ENCODE measurements at regions not wholly inside any gene's neighbourhood (a gene's known extent, or its start where the extent isn't known, plus 50 kb on each side); places are given as distances from the start of the nearest gene placed in this dataset.

DNA sequence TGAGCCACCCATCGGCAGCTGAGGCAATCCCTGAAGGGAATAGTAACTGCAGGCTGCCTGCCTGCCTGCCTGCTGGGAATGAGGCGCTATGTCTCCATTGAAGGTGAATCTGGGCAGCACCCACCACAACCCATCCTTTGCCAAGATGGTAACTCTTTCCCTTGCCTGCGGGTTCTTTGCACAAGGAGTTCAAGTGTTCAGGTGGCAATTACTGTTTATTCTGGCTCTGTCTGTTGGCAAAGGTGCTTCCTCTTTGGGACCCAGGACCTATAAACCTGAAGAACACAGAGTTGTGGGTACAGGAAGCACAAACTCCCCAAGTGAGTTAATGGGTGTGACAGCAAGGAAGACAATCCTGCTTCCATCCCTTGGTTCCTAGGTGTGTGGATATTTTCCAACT lies 448.1 kb upstream of the ZNF507 start:
- DNase-seq, result no peak

DNA sequence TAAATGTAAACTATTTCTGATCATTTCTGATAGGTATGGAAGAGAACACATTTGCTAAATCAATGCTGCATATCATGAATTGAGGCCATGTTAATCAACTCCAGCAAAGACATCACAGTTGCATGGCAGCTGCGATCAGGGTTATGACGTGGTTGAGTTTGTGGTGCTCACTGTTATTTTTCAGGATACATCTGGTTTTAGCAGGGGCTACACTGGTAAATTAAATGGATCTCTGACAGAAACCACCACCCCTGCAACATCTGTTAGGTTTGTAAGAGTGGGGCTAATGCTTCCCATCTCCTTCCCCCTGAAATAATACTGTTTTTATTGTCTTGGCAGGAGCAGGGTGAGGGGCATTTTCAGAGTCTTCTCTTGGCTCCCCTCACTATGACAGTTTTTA lies 444.4 kb upstream of the ZNF507 start:
- no peak for DNase-seq

DNA sequence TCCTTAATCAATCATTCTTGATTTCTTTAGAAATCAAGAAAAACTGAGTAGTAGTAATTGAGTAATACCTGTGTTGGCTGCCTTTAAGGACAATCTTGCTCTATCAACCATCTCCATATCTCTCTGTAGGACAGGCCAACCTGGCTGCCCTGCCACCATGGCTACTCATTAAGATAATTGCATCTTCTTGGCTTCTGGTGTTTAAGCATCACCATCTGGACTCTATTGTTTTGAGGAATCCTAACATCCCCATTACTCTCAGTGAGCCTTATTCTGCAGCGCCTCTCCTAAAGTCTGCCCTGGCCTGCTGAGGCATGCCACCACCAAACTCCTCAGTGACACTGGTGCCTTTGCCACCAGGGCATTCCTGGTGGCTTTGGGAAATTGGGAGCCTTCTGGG lies 442.6 kb upstream of the ZNF507 start:
- no peak for DNase-seq

DNA sequence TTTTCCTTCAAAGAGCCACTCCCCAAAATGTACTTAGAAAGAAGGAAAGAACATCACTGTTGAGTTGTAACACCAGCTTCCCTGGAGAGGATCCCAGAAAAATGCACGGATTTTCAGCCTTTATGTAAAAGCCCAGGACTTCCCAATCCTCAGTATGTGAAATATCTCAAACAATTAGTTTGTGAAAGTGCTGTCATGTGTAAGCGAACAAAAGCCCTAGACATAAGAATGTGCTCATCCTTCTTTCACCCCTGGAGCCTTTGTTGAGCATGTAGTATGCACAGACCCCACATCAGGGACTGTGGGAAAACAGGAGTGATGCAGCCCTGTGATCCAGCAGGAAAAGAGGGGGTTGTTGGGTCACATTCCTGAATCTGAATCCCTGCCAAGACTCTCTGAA lies 441.4 kb upstream of the ZNF507 start:
- no peak for DNase-seq

DNA sequence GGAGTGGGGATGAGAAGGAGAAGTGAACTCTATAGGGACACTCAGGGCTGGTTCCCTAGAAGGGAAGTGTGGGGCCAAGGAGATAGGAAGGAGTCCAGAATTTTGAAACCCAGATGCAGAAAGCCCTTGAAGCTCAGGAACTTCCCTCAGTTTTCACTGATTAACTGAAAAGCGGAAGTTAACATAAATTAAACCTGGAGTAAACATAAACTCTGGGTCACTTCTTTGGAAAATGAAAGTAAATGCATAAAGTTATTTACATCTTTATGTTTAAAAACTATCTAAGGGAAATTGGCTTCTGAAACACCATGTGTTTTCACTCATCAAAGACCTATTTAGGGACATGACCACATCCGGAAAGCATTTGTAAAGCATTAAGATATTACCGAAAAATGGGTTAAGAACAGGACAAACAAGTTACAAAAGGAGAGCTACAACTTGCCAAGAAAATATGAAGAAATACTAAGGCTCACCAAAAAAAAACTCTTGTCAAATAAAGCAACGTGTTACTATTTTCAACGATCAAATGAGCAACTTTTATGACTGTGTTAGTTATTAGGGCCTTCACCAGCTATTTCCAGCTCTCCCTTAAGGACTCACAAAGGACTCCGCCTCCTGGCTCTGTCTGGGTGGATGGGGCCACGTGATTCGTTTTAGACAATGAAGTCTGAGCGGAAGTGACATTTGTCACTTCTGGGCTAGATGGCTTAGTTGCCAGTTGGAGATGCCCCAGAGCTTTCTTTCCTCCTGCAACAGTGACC lies 439.1 kb upstream of the ZNF507 start:
- no peak for DNase-seq

DNA sequence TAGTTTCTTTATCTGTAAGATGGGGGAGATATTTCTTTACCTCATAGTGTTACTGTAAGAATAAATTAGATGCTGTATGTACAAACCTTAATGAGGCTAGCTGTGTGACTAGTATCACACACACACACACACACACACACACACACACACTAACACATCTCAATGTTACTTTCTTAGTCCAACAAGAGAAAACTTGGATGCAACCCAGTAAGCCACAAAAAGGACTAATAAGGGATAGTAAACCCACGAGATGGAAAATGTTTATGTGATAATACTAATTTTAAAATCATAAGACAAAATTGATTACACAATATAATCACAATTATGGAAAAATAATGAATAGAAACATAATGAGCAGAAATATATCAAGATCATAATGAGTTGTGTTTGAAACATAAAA lies 437.7 kb upstream of the ZNF507 start:
- DNase-seq, result no peak

DNA sequence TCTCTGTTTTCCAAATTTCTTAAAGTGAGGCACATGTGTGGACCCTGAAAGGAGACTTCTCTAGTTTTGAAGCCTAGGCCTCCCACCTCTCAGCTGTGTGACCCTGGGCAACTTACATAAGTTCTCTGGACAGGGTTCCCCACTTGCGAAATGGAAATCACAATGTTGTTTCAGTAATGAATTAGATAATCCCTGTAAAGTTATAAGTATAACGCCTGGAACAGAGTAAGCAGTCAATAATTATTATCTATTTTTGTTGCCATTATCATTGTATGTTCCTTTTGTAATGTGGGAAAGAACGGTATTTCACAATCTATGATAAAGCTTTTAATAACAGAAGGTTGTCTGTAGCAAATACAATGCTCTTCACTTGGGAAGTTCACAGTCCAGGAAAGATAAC lies 437.3 kb upstream of the ZNF507 start:
- no peak for DNase-seq

DNA sequence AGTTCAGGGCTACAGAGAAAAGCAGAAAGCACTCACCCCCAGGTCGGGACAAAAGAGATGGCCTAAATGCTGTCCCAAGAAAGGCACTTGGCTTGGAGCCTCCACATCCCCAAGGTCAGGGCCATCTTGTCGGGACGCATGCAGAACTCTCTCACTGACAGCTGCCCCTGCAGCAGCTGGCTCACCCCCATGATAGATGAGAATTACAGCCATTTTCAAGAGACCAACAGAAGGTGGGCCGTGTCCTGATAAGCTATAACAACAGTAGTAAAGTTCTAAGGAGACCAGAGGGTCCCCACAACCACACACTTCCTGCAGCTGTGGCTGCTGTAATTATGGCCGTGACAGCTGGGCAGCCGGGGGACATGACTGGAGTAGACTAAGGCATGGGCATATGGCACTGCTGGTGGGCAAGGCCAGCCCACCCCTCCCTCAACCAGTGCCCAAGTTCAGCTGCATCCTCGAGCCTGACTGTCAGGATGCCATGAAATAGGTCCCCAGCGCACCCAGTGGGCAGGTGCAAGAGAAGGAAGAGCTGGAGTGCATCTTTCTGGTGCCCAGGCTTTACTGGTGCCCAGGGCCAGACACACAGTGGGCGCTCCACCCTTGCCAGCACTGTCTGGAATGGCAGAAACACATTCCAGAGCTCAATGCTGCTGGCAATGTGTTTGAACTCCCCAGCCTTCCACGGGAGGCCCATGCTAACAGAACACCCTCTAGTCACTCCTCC lies 436.7 kb upstream of the ZNF507 start:
- no peak for DNase-seq

DNA sequence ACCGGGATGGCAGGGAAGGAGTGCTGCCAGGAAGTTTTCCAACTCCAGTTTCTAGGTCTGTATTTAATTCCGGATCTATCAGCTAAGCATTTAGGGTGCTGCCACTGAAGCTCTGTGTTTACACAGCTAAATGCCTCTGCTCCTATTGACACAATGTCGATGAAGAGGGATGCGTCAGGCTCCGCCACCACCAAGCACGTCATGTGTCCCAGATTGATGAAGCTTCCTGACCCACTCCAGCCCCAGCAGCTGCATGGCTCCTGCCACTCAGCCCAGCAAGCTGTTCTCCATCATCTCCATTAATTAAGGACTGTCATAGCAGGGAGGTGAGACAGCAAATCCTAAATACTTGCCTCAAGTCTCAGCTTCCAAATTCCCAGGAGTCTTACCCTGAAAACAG lies 435.2 kb upstream of the ZNF507 start:
- DNase-seq, result no peak

DNA sequence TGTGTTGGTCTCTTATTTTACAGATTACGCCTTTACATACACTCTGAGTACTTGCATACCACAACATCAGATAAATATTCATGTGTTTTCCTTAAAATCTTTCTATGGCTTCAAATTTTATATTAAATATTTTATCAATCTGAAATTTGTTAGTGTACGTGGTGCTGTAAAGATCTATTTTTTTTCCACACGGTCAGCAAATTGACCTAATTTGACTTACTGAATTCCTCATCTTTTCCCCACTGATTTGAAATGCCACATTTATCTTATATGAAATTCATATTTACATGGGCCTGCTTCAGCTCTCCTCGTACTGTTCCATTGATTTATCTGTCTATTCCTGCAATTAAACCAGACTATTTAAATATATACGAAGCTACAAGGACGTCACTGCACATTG lies 433.8 kb upstream of the ZNF507 start:
- DNase-seq, result no peak

DNA sequence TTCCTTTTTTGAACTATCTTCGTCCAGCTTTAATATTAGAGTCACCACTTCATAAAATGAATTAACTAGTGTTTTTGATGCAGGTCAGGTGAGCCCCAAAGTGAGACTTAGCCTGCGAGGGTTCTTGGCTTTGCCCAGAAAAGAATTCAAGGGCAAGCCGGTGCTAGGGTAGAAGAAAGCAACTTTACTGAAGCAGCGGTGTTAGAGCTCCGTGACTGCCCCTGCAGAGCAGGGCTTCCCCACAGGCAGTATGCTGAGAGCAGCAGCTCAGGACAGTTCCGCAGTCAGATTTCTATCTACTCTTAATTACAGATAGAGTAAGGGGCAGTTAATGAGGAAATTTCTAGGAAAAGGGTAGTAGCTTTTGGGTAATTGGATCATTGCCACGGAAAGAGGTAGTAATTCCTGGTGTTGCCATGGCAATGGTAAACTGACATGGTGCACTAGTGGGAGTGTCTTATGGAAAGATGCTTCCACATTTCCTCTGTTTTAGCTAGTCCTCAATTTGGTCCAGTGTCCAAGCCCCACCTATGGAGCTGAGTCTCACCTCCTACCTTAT lies 432.2 kb upstream of the ZNF507 start:
- no peak for DNase-seq

DNA sequence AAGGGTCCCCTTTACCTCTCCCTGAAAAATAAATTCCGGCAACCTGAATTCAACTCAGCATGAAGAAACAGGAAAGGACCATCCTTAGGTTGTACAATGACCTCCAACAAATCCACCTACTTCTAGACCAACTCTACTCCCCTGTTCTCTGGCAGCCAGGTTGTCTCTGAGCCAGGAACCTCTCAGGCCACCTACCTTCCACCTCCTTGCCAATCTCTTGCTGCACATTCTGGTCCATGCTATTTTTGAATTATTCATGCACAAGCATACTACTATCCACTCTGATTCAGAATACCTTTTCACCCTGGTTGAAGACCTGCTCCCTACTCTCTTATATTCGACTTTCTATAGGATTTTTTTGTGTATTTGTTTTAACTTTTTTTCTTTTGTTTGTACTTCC lies 415.0 kb upstream of the ZNF507 start:
- no peak for DNase-seq

DNA sequence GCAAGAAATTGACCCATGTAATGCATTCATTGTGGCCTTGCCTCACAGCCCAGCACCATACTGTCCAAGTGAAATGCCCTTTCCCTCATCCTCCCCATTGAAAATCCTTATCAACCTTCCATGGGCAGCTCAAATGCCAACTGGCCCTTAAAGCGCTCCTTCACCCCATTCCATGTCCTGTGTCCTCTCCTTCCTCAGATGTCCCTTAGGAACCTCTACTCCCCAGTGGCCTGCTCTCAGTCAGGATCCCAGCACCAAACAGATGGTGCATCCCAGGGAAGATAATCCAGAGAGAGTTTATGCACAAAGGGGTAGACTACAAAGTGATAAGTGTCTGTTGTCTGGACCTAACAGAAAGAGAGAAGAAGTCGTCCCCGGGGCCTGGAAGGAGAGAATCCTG lies 407.4 kb upstream of the ZNF507 start:
- no peak for DNase-seq

DNA sequence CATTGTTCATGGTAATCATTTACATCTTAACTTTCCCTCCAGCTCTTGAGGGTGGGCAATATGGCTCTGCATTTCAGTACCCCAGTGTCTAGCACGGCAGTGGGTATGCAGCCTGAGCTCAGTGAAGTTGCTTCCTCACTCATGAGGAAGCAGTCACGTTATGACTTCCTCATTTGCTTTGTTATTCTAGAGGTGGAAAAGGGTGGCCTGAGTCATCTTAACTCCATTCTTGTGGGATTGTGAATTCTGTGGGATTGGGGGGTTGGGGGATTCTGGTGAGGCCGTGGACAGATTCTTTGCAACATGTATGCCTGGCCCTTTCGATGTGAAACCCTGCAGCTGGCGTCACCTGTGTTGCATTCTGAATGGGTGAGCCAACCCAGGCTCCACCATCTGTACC lies 406.7 kb upstream of the ZNF507 start:
- DNase-seq, result no peak

DNA sequence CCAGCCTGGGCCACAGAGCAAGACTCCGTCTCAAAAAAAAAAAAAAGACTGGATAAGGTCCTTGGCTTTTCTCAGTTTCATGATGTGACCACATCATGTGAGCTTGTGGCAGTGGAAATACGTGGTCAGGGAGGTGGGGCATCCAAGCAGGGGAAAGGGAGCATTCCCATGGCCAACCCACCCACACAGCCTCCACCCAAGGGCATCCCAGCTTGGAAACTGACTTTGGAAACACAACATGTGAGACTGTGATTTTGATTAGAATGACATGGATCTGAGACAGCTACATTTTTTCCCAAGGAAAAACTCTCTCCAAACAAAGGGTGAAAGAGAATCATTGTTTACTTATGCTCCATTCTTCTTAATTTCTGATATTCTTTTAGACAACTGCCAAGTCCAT lies 405.0 kb upstream of the ZNF507 start:
- no peak for DNase-seq

DNA sequence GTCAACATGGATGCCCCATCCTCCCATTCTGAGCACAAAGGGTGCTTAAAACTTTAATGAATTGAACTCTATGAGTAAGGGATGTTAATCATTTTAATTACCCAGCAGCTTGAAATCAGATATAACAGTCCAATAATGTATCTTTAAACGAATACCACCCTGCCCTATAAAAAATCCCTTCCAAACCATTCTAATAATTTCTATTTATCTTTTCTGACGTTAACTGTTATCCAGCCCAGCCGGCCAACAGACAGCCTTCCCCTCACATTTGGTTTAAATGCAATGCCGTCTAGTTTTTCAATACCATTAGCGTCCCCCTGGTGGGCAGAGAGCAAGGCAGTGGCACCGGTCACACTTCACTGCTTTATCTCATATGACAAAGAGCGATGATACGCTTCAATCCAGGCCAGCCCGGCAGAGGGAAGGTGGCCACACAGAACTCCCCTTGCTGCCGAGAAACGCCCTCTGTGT lies 402.2 kb upstream of the ZNF507 start:
- no peak for DNase-seq

DNA sequence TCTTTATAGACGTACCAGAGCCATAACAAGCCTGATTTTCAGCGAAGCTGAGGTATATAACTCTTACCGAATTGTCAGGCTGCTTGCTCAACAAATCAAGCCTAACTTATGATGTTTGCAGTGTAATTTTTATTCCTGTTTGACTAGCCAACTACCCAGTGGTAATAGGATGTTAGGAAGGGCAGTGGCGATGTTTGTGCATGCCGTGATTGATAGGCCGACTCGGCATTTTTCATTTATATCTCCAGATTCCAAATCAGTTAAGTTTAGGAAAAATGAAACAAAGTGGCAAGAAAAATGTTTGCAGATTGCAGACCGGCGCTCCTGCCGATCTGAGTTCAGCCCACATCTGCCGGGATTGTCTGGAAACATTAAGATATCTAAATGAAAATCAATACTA lies 401.6 kb upstream of the ZNF507 start:
- DNase-seq, result no peak

DNA sequence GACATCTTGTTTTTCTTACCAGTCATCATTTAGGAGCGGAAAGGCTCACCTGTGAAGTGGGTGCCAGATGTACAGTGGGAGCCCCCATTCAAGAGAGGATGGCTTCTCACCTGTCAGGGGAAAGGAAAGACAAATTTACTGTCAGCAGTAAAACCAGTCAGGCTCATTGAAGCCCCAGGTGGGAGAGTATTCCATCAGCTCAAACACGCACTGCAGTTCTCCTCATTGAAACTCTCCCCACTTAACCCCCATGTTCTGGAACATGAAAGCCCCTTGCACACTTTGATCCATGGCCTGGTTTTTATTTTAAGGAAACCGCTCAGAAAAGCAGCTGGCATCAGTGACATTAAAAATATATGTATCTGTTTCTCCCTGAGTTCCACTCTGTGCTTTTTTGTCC lies 401.1 kb upstream of the ZNF507 start:
- DNase-seq, result no peak

DNA sequence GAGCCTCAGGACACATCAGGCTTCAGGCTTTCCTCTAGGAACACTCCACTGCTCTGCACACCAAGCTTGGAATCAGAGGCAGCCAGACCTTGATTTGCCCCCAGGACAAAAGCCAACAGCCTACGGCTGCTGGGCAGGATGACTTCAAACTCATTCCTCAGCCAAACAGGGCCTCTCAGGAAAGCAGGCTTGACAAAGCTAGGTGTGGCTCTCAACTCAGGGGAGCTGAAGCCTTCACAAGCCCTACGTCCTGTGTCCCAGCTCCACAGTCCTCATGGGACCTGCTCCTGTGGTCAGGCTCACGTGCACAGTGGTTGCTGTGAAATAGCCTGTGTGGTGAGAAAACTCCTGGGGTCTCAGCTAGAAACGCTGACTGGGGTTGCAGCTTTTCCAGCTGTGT lies 398.9 kb upstream of the ZNF507 start:
- no peak for DNase-seq

DNA sequence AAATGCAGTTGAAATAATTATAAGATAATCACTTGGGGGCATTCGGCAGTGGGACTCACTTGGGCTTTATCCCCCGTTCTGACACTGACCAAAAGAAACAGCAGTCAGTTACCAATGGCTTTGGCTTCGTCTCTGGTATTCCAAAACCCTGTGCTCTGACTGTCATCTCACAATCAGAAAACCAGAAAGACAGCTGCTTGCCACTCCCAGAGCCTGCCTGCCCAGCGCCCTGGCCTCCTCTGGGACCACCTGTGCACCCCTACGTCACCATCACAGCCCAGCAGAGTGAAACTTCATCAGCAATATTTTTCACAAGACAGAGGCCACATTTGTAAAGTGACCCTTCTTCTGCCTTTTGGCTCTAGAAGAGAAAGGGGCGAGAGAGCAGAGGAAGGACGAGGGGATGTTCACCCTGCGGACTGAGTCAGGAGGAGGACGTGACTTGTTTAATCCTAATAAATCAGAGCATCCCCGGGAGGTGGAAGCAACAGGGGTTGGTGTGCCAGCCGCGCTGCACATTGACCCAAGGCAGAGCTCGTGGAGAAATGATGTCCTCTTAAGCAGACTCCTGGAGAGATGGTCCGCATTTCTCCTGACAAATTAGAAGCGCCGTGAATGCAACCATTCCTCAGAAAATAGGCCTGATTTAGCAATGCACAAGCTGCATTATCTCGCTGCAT lies 397.8 kb upstream of the ZNF507 start:
- no peak for DNase-seq

DNA sequence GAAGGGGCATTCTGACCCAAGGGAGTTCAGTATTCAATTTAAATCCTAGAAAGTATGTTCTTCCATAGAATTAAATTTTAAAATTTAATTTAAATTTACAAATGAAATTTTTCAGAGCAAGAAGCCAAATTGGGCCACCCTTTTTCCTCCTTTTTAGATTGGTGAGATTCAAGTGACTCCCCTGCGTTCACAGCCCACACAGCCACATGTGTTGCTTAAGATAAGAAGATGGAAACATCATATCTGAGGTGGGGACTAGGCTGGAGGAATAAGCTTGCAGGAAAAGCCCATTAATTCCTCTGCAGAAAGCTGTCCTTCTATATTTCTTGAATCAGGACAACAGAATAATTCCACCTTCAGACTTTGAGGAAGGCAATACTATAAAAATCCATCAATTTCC lies 392.7 kb upstream of the ZNF507 start:
- DNase-seq, result no peak

DNA sequence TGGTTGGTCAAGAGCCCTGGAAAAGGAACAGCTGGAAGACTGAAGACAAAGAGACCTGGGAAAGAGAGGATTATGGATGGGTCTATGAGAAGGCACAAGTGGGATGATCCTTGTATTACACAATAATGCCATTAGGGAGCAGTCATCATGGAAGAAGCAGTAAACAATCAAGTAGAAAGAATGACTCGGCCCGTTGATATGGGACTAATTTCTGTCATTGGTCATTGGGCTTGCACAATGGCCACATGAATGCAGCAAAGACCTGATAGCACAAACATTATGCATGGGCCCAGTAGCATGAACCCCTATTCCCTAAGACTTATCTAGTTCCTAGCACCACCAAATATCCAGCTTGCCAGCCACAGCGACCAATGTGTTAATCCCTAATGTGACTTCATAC lies 390.3 kb upstream of the ZNF507 start:
- no peak for DNase-seq

DNA sequence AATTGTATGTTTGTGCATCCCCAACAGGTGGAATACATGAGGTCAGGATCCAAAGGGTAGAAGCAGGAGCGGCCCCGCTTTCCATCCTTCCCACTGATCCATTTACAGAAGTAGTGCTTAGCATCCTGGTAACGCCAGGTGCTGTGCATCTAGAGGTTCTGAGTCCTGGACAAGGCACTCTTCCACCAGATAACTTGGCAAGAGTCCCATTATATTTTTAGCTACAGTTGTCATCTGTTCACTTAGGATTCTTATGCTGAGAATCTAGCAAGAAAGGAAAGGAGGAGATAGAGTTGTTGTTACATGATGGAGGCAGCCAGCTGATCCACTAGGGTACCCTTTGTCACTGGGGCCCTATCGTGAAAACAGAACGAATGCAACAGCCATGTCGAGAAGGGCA lies 389.5 kb upstream of the ZNF507 start:
- no peak for DNase-seq

Measured in bone marrow (tissue), 2 donors.